Upper lobe of right lung (tissue), 1 donor: ENCODE measurements at regions not wholly inside any gene's neighbourhood (a gene's known extent, or its start where the extent isn't known, plus 50 kb on each side); places are given as distances from the start of the nearest gene placed in this dataset.

ENCODE experiments used
- ATAC-seq: fragments of 200-7000 bp; cut with Tn5 transposase; one replicate; pipeline ENCODE4 v1.9.1; 2020; ENCODE audit warnings: mild to moderate bottlenecking, moderate library complexity
- DNase-seq: peaks from one replicate; pipeline ENCODE4 v3.0.0-alpha.2; 2020
- H3K27ac ChIP-seq: fragments of 200-600 bp; one replicate; pipeline ENCODE4 v1.8.0; 2022
- H3K27me3 ChIP-seq: fragments of 200-600 bp; one replicate; pipeline ENCODE4 v1.8.0; 2022; ENCODE audit warnings: mild to moderate bottlenecking
- H3K36me3 ChIP-seq: fragments of 200-600 bp; one replicate; pipeline ENCODE4 v1.8.0; 2022
- H3K4me1 ChIP-seq: fragments of 200-600 bp; one replicate; pipeline ENCODE4 v1.8.0; 2022
- H3K4me3 ChIP-seq: fragments of 200-600 bp; one replicate; pipeline ENCODE4 v1.8.0; 2022; ENCODE audit warnings: mild to moderate bottlenecking
- H3K9me3 ChIP-seq: fragments of 200-600 bp; one replicate; pipeline ENCODE4 v1.8.0; 2022
- CTCF ChIP-seq: fragments of 200-600 bp; IDR thresholded peaks from one replicate; pipeline ENCODE4 v1.8.0; 2022; ENCODE audit warnings: antibody characterized with exemption
- intact Hi-C: fragments of 100-400 bp; cut with DNase I; formaldehyde crosslinking; loops from one replicate; pipeline ENCODE4 v1.11.0; 2022
- donor health status: DM: no; HTN: yes; CAD: no; lungs with severe emphysema.

GRCh38 chr1:78715181-78715661, 65.6 kb downstream of the IFI44 start:
- no peak for TF ChIP-seq CTCF
- Histone ChIP-seq H3K36me3 (no peaks in the 10 kb centered on the region), H3K27ac (no peak overlapping the region), H3K4me1 (no peaks in the 10 kb centered on the region), H3K27me3 (no peaks in the 10 kb centered on the region), H3K9me3 (no peaks in the 10 kb centered on the region), H3K4me3 (no peak overlapping the region)
- intact Hi-C loops, result no loop called here
- ATAC-seq (no peak), DNase-seq (no peak)

DNA sequence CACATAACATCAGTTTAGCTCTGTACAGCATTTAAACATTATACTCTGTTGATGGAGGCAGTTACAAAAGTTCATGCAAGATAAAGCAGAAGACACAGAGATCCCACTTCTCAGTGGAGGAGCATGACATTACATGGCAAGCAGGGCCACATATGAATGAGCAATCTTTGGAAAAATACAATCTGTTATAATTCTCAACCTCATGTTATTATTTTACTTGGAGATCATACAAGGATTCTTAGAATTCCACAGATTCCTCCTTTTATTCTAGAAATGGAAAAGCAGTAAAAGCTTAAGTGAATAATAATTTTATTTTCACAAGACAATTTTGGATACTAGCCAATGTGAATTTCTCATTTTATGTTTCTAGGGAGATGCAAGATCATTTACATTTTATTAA, 66.6 kb downstream of the IFI44 start:
- intact Hi-C loops, result no loop called here

GRCh38 chr1:78718566-78718965, 68.9 kb downstream of the IFI44 start:
- H3K9me3 ChIP-seq, result no peaks in the 10 kb centered on the region
- intact Hi-C loops, result no loop called here
- H3K36me3 ChIP-seq, result no peaks in the 10 kb centered on the region
- no peak for TF ChIP-seq CTCF
- no peak overlapping the region for H3K4me3 ChIP-seq
- no peak for ATAC-seq
- DNase-seq, result no peak
- no peaks in the 10 kb centered on the region for H3K4me1 ChIP-seq
- no peaks in the 10 kb centered on the region for H3K27me3 ChIP-seq
- H3K27ac ChIP-seq, result no peak overlapping the region

More for the DNA sequence above, 66.6 kb downstream of the IFI44 start:
- no peak for DNase-seq
- TF ChIP-seq CTCF, result no peak
- Histone ChIP-seq H3K9me3 (no peaks in the 10 kb centered on the region), H3K36me3 (no peaks in the 10 kb centered on the region), H3K27me3 (no peaks in the 10 kb centered on the region), H3K27ac (no peak overlapping the region), H3K4me1 (no peaks in the 10 kb centered on the region), H3K4me3 (no peak overlapping the region)
- no peak for ATAC-seq

DNA sequence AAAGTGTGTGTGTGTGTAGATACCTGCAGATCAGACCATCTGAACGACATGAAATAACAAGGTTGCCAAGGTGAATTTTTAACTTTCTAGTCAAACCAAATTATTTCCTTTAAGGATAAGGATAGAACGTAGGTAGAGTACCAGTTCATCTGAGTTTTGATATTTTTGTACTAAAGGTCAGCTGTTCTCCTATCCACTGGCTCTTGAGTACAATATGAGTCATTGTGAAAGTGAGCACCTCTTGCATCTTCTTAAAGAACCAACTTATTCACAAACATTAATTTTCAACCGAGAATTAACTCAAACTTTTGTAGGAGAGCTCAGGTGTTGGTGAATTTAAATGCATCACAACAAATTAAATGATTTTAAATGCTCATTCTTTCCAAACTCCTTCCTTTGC, 71.5 kb downstream of the IFI44 start:
- intact Hi-C loops, result no loop called here
- Histone ChIP-seq H3K27ac (no peak overlapping the region), H3K27me3 (no peaks in the 10 kb centered on the region), H3K4me1 (no peaks in the 10 kb centered on the region), H3K36me3 (no peaks in the 10 kb centered on the region), H3K4me3 (no peak overlapping the region), H3K9me3 (no peaks in the 10 kb centered on the region)
- DNase-seq (no peak), ATAC-seq (no peak)
- no peak for TF ChIP-seq CTCF

DNA sequence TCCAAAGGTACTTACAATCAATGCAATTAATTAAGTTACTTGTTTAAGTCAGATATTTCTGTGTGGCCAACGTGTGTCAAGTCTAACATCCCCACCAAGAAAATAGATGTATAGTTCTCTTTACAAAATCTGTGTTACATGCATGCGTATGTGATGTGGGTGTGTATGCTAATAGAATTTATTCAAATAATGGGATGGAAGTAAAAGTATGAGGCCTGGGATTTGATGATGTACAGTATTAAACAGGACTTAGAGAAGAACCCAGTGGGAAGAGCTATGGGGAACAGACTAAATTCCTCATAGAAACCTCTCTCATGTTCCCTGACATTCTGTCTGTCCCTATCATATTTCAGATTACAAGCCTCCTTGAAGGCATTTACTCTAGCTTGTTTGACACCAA, 72.5 kb downstream of the IFI44 start:
- H3K4me3 ChIP-seq, result no peak overlapping the region
- no peak overlapping the region for H3K27ac ChIP-seq
- H3K4me1 ChIP-seq, result no peaks in the 10 kb centered on the region
- no peaks in the 10 kb centered on the region for H3K36me3 ChIP-seq
- no peak for ATAC-seq
- H3K27me3 ChIP-seq, result no peaks in the 10 kb centered on the region
- intact Hi-C loops, result no loop called here
- TF ChIP-seq CTCF, result no peak
- no peak for DNase-seq
- H3K9me3 ChIP-seq, result no peaks in the 10 kb centered on the region

- Histone ChIP-seq H3K4me3 (no peak overlapping the region), H3K36me3 (no peaks in the 10 kb centered on the region), H3K27me3 (no peaks in the 10 kb centered on the region), H3K9me3 (no peaks in the 10 kb centered on the region), H3K4me1 (no peaks in the 10 kb centered on the region), H3K27ac (no peak overlapping the region)
- DNase-seq, result no peak
- TF ChIP-seq CTCF, result no peak
- intact Hi-C loops, result no loop called here
- no peak for ATAC-seq
Observed at GRCh38 chr1:78722521-78722920, 72.9 kb downstream of the IFI44 start.
